RPMI8226 (cell line): ENCODE measurements at regions not wholly inside any gene's neighbourhood (a gene's known extent, or its start where the extent isn't known, plus 50 kb on each side); places are given as distances from the start of the nearest gene placed in this dataset.

Experiments used
- DNase-seq: peaks from one replicate; pipeline ENCODE4 v3.0.0-alpha.2; 2015

- no peak for DNase-seq
These were observed 62.7 kb upstream of the EPS8L3 start for GRCh38 chr1:109826446-109826845.

DNA sequence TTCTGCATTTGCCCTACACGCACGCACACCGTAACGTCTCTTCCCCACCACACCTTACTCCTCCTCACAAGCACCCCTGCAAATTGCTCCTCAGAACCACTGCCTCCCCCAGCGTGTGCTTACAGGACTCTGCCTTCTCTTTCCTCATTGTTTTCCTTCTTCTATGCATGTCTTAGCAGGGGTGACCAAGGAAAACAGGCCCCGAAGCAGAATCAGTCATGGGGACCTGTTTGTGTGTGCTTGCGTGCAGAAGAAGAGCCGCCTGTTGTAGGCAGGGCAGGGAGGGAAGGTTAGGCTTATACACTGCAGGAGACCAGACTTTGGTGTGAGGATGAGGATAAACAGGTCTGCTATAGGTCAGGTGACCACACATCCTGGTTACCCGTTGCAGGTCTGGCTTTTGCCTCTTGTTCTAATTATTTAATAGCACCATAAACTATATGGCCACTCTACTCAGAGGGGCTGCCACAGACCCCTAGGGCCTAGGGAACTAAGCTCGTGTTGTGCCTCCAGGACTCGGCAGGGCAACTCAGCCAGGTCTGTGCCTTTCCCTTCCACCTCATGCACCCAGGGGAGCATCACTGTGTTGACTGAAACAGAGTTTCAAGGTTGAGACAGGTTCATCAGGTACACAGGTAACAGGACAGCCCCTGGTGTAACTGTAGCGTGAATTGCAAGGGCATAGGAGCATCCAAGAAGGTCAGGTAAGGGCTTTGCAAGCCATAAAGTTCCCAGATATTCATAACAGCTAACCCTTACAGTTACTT, 60.8 kb upstream of the EPS8L3 start:
- no peak for DNase-seq

GRCh38 chr1:109823543-109824348, 60.0 kb upstream of the EPS8L3 start:
- no peak for DNase-seq

GRCh38 chr1:109822749-109823542, 59.2 kb upstream of the EPS8L3 start:
- DNase-seq, result no peak

- DNase-seq, result no peak
These were observed 58.4 kb upstream of the EPS8L3 start for GRCh38 chr1:109821831-109822745.

GRCh38 chr1:109821221-109821669, 57.5 kb upstream of the EPS8L3 start:
- DNase-seq, result no peak

- no peak for DNase-seq
These were observed 56.2 kb upstream of the EPS8L3 start for GRCh38 chr1:109819906-109820305.

DNA sequence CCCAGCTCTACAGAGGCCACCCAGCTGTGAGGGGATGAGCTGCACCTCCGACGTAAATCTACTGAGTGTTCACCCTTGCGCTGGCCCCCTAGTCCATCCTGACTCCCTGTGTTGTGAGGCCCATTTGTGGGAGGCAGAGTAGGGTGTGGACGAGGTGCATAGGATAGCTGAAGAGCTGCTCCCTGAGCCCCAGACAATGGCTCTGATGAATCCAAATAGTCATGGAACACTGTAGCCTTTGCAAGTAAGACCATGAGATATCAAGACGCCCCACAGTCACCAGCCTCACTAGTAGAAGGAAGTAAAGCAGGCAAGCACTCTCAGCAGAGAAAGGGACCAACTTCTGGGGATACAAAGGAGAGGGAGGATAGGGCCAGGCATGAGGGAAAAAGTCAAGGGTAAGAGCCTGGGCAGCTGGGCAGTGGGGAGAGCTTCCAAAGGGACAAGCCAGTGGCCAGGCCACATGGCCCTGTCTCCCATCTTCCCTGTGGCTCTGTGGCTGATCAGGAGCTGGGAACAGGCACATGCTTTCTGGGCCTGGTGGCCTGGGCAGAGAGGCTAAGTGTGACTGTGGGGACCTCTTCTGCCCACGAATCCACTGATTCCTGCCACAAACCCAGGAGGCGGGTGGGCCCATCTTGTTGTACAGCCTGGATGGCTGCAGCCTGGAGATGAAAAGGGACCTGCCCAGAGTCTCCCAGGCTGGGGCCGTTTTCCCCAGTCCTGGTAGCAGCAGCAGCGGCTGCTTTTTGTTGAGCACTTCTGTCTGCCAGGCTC, 55.5 kb upstream of the EPS8L3 start:
- no peak for DNase-seq

- DNase-seq, result no peak
These were observed 54.7 kb upstream of the EPS8L3 start for GRCh38 chr1:109818271-109818987.

DNA sequence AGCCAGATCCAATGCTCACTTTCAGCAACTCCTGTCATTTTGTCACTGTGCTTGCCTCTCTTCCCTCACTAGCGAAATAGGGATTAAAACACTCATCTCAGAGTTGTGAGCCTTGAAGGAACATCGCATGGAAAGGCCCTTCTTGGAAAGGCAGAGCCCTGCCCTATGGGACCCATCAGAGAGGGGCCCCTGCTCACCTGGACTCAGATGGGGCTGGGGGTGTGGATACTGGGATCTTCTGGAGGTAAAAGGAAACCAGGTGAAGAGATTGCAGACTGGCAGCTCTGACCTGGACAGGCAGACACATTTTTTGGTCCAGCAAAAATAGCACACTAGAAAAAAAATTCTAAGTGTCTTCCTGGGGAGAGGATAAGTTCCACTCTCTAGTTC, 54.2 kb upstream of the EPS8L3 start:
- DNase-seq, result no peak

- DNase-seq, result no peak
These were observed 53.3 kb upstream of the EPS8L3 start for GRCh38 chr1:109816975-109817535.

- DNase-seq, result peak; percentile 85
These were observed 52.6 kb upstream of the EPS8L3 start for GRCh38 chr1:109816175-109816811.

- DNase-seq, result peak; percentile 46
These were observed 52.1 kb upstream of the EPS8L3 start for GRCh38 chr1:109815809-109816174.

DNA sequence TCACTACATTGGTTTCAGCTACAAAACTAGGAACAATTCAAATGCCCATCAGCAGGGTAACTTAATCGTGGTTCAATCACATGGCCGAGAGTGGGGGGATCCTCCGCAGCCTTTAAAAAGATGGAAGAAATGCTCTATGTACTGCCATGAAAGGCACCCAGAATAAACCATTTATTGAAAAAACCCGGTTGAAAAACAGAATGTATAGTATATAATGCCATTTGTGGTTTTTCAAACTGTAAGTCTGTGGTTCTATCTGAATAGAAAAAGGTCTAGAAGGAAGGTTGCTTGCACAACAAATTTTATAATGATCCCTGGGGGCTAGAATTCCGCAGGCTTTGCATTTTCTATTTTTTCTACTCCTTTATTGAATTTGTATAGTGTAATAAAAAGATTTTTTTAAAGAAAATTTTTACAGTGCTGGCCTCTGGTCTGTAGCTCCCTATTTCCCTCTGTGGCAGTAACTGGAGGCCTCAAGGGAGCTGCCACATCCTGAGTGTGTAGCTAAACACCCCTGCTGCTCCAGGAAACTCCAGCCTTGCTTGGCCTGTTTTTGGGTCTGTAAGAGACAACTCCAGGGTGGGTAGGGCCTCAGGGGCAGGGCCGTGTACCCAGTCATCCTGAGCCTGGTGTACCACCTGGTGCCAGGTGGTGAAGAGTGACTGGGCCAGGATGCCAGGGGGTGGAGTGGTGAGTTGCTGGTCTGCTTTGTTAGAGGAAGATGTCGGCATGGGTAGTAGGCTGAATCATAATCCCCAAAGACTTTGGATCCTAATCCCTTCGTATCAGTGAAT, 51.5 kb upstream of the EPS8L3 start:
- DNase-seq, result no peak

- no peak for DNase-seq
These were observed 50.5 kb upstream of the EPS8L3 start for GRCh38 chr1:109814223-109814622.
